Keratinocyte (primary cell): ENCODE measurements at regions not wholly inside any gene's neighbourhood (a gene's known extent, or its start where the extent isn't known, plus 50 kb on each side); places are given as distances from the start of the nearest gene placed in this dataset.

Source experiments
- DNase-seq: peaks from one replicate; pipeline ENCODE4 v3.0.0-alpha.2; 2011; ENCODE audit warnings: low read depth, missing footprints, low spot score
- FAIRE-seq: peaks from 2 replicates; lab custom pipeline; 2011; peaks lifted over from hg19 to GRCh38; lab: Jason Lieb, UNC
- H2AFZ ChIP-seq: 2 replicates; pipeline ENCODE4 v1.6.0; 2012; ENCODE audit warnings: low read length, control low read depth, inconsistent platforms; ENCODE audit not compliant: control insufficient read depth
- H3K27ac ChIP-seq: 2 replicates; pipeline ENCODE4 v1.5.1; 2011; ENCODE audit warnings: low read length; ENCODE audit not compliant: control insufficient read depth, insufficient read depth
- H3K27me3 ChIP-seq: 3 replicates; pipeline ENCODE4 v1.6.0; 2011; ENCODE audit warnings: low read length; ENCODE audit not compliant: control insufficient read depth, insufficient read depth; ENCODE audit errors: extremely low read depth
- H3K36me3 ChIP-seq, 2 experiments: 2 replicates in 1 of 2; 3 replicates in 1 of 2; pipeline ENCODE4 v1.5.1; 2011; ENCODE audit warnings: low read length in 2 of 2, mild to moderate bottlenecking in 1 of 2; ENCODE audit not compliant: control insufficient read depth in 2 of 2, insufficient read depth in 2 of 2; ENCODE audit errors: extremely low read depth in 1 of 2
- H3K4me1 ChIP-seq: 3 replicates; pipeline ENCODE4 v1.5.1; 2011; ENCODE audit warnings: low read length; ENCODE audit not compliant: control insufficient read depth, insufficient read depth; ENCODE audit errors: extremely low read depth
- H3K4me2 ChIP-seq: 3 replicates; pipeline ENCODE4 v1.6.0; 2011; ENCODE audit warnings: low read depth, low read length; ENCODE audit not compliant: control insufficient read depth, insufficient read depth; ENCODE audit errors: extremely low read depth
- H3K4me3 ChIP-seq, 3 experiments: fragments of 200-600 bp in 1 of 3; sonication (generic) in 1 of 3; 2 replicates in 2 of 3; 3 replicates in 1 of 3; pipeline ENCODE4 v1.5.1; 2011 to 2016; ENCODE audit warnings: low read length in 3 of 3, mild to moderate bottlenecking in 3 of 3, control low read depth in 2 of 3, inconsistent platforms in 1 of 3, low read depth in 1 of 3, mixed read lengths in 1 of 3, mixed run types in 1 of 3, moderate library complexity in 1 of 3; ENCODE audit not compliant: control insufficient read depth in 2 of 3, insufficient read depth in 2 of 3; ENCODE audit errors: extremely low read depth in 1 of 3
- H3K79me2 ChIP-seq: 2 replicates; pipeline ENCODE4 v1.6.0; 2012; ENCODE audit warnings: low read length; ENCODE audit not compliant: control insufficient read depth, insufficient read depth
- H3K9ac ChIP-seq: 3 replicates; pipeline ENCODE4 v1.6.0; 2011; ENCODE audit warnings: low read length; ENCODE audit not compliant: control insufficient read depth, insufficient read depth; ENCODE audit errors: extremely low read depth
- H3K9me1 ChIP-seq: 3 replicates; pipeline ENCODE4 v1.6.0; 2011; ENCODE audit warnings: low read length; ENCODE audit not compliant: control insufficient read depth, insufficient read depth; ENCODE audit errors: extremely low read depth
- H3K9me3 ChIP-seq: 2 replicates; pipeline ENCODE4 v1.5.1; 2012; ENCODE audit warnings: low read depth, low read length; ENCODE audit not compliant: control insufficient read depth
- H4K20me1 ChIP-seq: 3 replicates; pipeline ENCODE4 v1.6.0; 2011; ENCODE audit warnings: low read length; ENCODE audit not compliant: control insufficient read depth, insufficient read depth; ENCODE audit errors: extremely low read depth
- CTCF ChIP-seq, 3 experiments: IDR thresholded peaks in 1 of 3; conservative IDR thresholded peaks in 1 of 3; optimal IDR thresholded peaks in 1 of 3; 2 replicates in 2 of 3; 3 replicates in 1 of 3; pipeline versions ENCODE3 to v1.5.1; 2011; ENCODE audit warnings: low read length in 3 of 3, mild to moderate bottlenecking in 3 of 3, moderate library complexity in 2 of 3, control low read depth in 1 of 3, inconsistent platforms in 1 of 3; ENCODE audit not compliant: insufficient read depth in 2 of 3; ENCODE audit errors: extremely low read depth in 1 of 3
- EZH2 ChIP-seq: IDR thresholded peaks from one replicate; pipeline ENCODE4 v1.6.1; 2012; ENCODE audit warnings: inconsistent platforms, mild to moderate bottlenecking, low read length, moderate library complexity
- dilution Hi-C: fragments of 300-500 bp; cut with MboI; formaldehyde crosslinking; loops from one replicate; pipeline ENCODE4 v1.7.0; 2020; ENCODE audit warnings: low sequenced_read_pairs; ENCODE audit not compliant: extremely low pct_ligation_motif_present

- no peak overlapping the region for H2AFZ ChIP-seq
- no peak for TF ChIP-seq CTCF (optimal IDR thresholded peaks at IDR 0.05 in 1 of 3, IDR thresholded peaks at IDR 0.05 in 1 of 3, conservative IDR thresholded peaks at IDR 0.05 in 1 of 3; ENCODE audit: extremely low read depth in 1 of 3, insufficient read depth in 2 of 3, low read length in 3 of 3)
- no peak for TF ChIP-seq EZH2
- H3K27ac ChIP-seq: no peak overlapping the region
- no peaks in the 10 kb centered on the region for H3K9me1 ChIP-seq
- dilution Hi-C loops: no loop called here
- H3K4me1 ChIP-seq: peaks cover 6% of the 10 kb centered on the region
- H3K4me3 ChIP-seq: no peak overlapping the region
- no peaks in the 10 kb centered on the region for H3K36me3 ChIP-seq
- H3K9me3 ChIP-seq: no peaks in the 10 kb centered on the region
- H3K27me3 ChIP-seq: peaks cover 52% of the 10 kb centered on the region
- DNase-seq (no peak), FAIRE-seq (no peak)
- H4K20me1 ChIP-seq: no peaks in the 10 kb centered on the region
- no peak overlapping the region for H3K9ac ChIP-seq
- H3K4me2 ChIP-seq: no peak overlapping the region
- H3K79me2 ChIP-seq: no peaks in the 10 kb centered on the region
Observed at GRCh38 chr7:1288390-1288995, 55.8 kb downstream of the UNCX start.

- no peak overlapping the region for H2AFZ ChIP-seq
- no peaks in the 10 kb centered on the region for H3K9me3 ChIP-seq
- H3K4me3 ChIP-seq: no peak overlapping the region
- FAIRE-seq (no peak), DNase-seq (no peak)
- dilution Hi-C loops: no loop called here
- no peaks in the 10 kb centered on the region for H3K79me2 ChIP-seq
- no peak overlapping the region for H3K27ac ChIP-seq
- H3K4me2 ChIP-seq: no peak overlapping the region
- peaks cover 6% of the 10 kb centered on the region for H3K4me1 ChIP-seq
- no peaks in the 10 kb centered on the region for H4K20me1 ChIP-seq
- TF ChIP-seq CTCF (optimal IDR thresholded peaks at IDR 0.05 in 1 of 3, IDR thresholded peaks at IDR 0.05 in 1 of 3, conservative IDR thresholded peaks at IDR 0.05 in 1 of 3; ENCODE audit: extremely low read depth in 1 of 3, insufficient read depth in 2 of 3, low read length in 3 of 3) (no peak), EZH2 (peak; percentile 10)
- H3K9me1 ChIP-seq: no peaks in the 10 kb centered on the region
- no peak overlapping the region for H3K9ac ChIP-seq
- H3K27me3 ChIP-seq: peaks cover 56% of the 10 kb centered on the region
- no peaks in the 10 kb centered on the region for H3K36me3 ChIP-seq
Observed at GRCh38 chr7:1288996-1289551, 56.4 kb downstream of the UNCX start.
